ENCODE measurements at regions not wholly inside any gene's neighbourhood (a gene's known extent, or its start where the extent isn't known, plus 50 kb on each side); places are given as distances from the start of the nearest gene placed in this dataset.
"Not testable (repeated sequence)": the region's sequence is repeated elsewhere in the genome, so short reads cannot be mapped to it uniquely, and the experiment has no call there.

GRCh38 chr22:46040471-46041465 is 63.8 kb upstream of the WNT7B start:
- no peak for DNase-seq

- DNase-seq: no peak
Measured at GRCh38 chr22:46041642-46042041, 64.7 kb upstream of the WNT7B start.

GRCh38 chr22:46042786-46043185 is 65.8 kb upstream of the WNT7B start:
- DNase-seq: no peak

GRCh38 chr22:46043339-46043738 is 66.4 kb upstream of the WNT7B start:
- no peak for DNase-seq

- no peak for DNase-seq
Measured at GRCh38 chr22:46043816-46044620, 67.1 kb upstream of the WNT7B start.

GRCh38 chr22:46044621-46045458 is 67.9 kb upstream of the WNT7B start:
- DNase-seq: no peak

- no peak for DNase-seq
Measured at GRCh38 chr22:46045459-46046298, 68.7 kb upstream of the WNT7B start.

GRCh38 chr22:46046299-46046685 is 69.3 kb upstream of the WNT7B start:
- DNase-seq: no peak

- DNase-seq: no peak
Measured at GRCh38 chr22:46047226-46047625, 70.3 kb upstream of the WNT7B start.

- DNase-seq: no peak
Measured at GRCh38 chr22:46047841-46048595, 71.1 kb upstream of the WNT7B start.

GRCh38 chr22:46048661-46049060 is 71.7 kb upstream of the WNT7B start:
- DNase-seq: not testable (repeated sequence)

GRCh38 chr22:46049726-46050450 is 72.9 kb upstream of the WNT7B start:
- DNase-seq: no peak

GRCh38 chr22:46050451-46050845 is 73.5 kb upstream of the WNT7B start:
- no peak for DNase-seq

GRCh38 chr22:46050916-46051614 is 74.1 kb upstream of the WNT7B start:
- DNase-seq: no peak

GRCh38 chr22:46051646-46052045 is 74.7 kb upstream of the WNT7B start:
- no peak for DNase-seq

- no peak for DNase-seq
Measured at GRCh38 chr22:46052331-46052771, 75.4 kb upstream of the WNT7B start.

- DNase-seq: no peak
Measured at GRCh38 chr22:46052801-46053562, 76.0 kb upstream of the WNT7B start.

GRCh38 chr22:46053563-46054090 is 76.7 kb upstream of the WNT7B start:
- no peak for DNase-seq
